PC-3 (cell line): ENCODE measurements at regions not wholly inside any gene's neighbourhood (a gene's known extent, or its start where the extent isn't known, plus 50 kb on each side); places are given as distances from the start of the nearest gene placed in this dataset.

Experiments used
- ATAC-seq: fragments of 200-7000 bp; cut with Tn5 transposase; 2 replicates; pipeline ENCODE4 v1.9.1; 2020; ENCODE audit warnings: mild to moderate bottlenecking, moderate library complexity
- BruUV-seq: library from RNA; stranded (reverse); fragments of 400-500 nt; replicated peaks from 2 replicates; lab custom pipeline; 2021; lab: Mats Ljungman, UMichigan
- CTCF ChIA-PET: fragments of 300-600 bp; sonication (Branson Sonifier 250); formaldehyde crosslinking; loops from one replicate; lab custom pipeline; 2022; ENCODE audit warnings: antibody characterized with exemption; lab: Charles Lee
- POLR2A ChIA-PET: fragments of 300-600 bp; sonication (Branson Sonifier 250); formaldehyde crosslinking; loops from one replicate; lab custom pipeline; 2022; ENCODE audit warnings: antibody characterized with exemption; ENCODE audit not compliant: unreplicated experiment; lab: Charles Lee
- DNase-seq: peaks from one replicate; pipeline ENCODE4 v3.0.0-alpha.2; 2015
- H2AFZ ChIP-seq: fragments of 300-600 bp; sonication (generic); 2 replicates; pipeline ENCODE4 v1.6.0; 2016; ENCODE audit warnings: antibody characterized with exemption, low read length
- H3F3A ChIP-seq: fragments of 300-600 bp; sonication (generic); one replicate; pipeline ENCODE4 v1.6.0; 2017; ENCODE audit warnings: antibody characterized with exemption, low read length, control low read depth, mild to moderate bottlenecking; ENCODE audit not compliant: unreplicated experiment
- H3K27ac ChIP-seq: fragments of 300-600 bp; sonication (generic); 2 replicates; pipeline ENCODE4 v1.5.1; 2016; ENCODE audit warnings: mild to moderate bottlenecking, low read length
- H3K27me3 ChIP-seq: fragments of 300-600 bp; sonication (generic); 2 replicates; pipeline ENCODE4 v1.6.1; 2016; ENCODE audit warnings: low read length, mixed read lengths
- H3K36me3 ChIP-seq: fragments of 300-600 bp; sonication (generic); 2 replicates; pipeline ENCODE4 v1.6.1; 2016; ENCODE audit warnings: low read depth, mixed run types, low read length, mixed read lengths
- H3K4me1 ChIP-seq: fragments of 300-600 bp; sonication (generic); 2 replicates; pipeline ENCODE4 v1.5.1; 2016; ENCODE audit warnings: low read length; ENCODE audit not compliant: insufficient read depth
- H3K4me2 ChIP-seq: fragments of 300-600 bp; sonication (generic); 2 replicates; pipeline ENCODE4 v1.6.0; 2016; ENCODE audit warnings: low read length
- H3K4me3 ChIP-seq: fragments of 300-600 bp; sonication (generic); 2 replicates; pipeline ENCODE4 v1.5.1; 2016; ENCODE audit warnings: mild to moderate bottlenecking, low read length, mixed read lengths
- H3K79me2 ChIP-seq: fragments of 300-600 bp; sonication (generic); 2 replicates; pipeline ENCODE4 v1.6.1; 2017; ENCODE audit warnings: low read length, mixed read lengths
- H3K9ac ChIP-seq: fragments of 300-600 bp; sonication (generic); 2 replicates; pipeline ENCODE4 v1.6.0; 2016; ENCODE audit warnings: mild to moderate bottlenecking, low read length
- H3K9me2 ChIP-seq: fragments of 300-600 bp; sonication (generic); replicated peaks from 2 replicates; pipeline ENCODE4 v1.6.1; 2016; ENCODE audit warnings: mixed run types, low read length, mixed read lengths
- H3K9me3 ChIP-seq: fragments of 300-600 bp; sonication (generic); 2 replicates; pipeline ENCODE4 v1.6.1; 2016; ENCODE audit warnings: low read length, mixed read lengths
- H4K20me1 ChIP-seq: fragments of 300-600 bp; sonication (generic); 2 replicates; pipeline ENCODE4 v1.6.1; 2016; ENCODE audit warnings: low read length, mixed read lengths
- CTCF ChIP-seq: fragments of 300-600 bp; sonication (generic); conservative IDR thresholded peaks from 2 replicates; pipeline ENCODE4 v1.5.1; 2017; ENCODE audit warnings: antibody characterized with exemption, low read depth, mild to moderate bottlenecking, low read length
- EZH2 ChIP-seq: fragments of 300-600 bp; sonication (generic); IDR thresholded peaks from one replicate; pipeline ENCODE4 v1.6.1; 2017; ENCODE audit warnings: antibody characterized with exemption, mild to moderate bottlenecking, low read length; ENCODE audit not compliant: unreplicated experiment
- EZH2phosphoT487 ChIP-seq: fragments of 300-600 bp; sonication (generic); IDR thresholded peaks from 2 replicates; pipeline ENCODE4 v1.6.1; 2018; ENCODE audit warnings: mild to moderate bottlenecking, antibody characterized with exemption, low read length, borderline replicate concordance
- intact Hi-C: fragments of 100-400 bp; cut with micrococcal nuclease; formaldehyde crosslinking; loops from 2 replicates; pipeline ENCODE4 v1.9.0; 2023

GRCh38 chr3:40608091-40608490 is 83.3 kb downstream of the ZNF621 start:
- no peaks in the 10 kb centered on the region for H3K36me3 ChIP-seq

GRCh38 chr3:40613306-40613705 is 88.5 kb downstream of the ZNF621 start:
- ChIA-PET CTCF (no interaction called here), POLR2A (no interaction called here)
- H3K9ac ChIP-seq, result no peak overlapping the region
- no peaks in the 10 kb centered on the region for H3F3A ChIP-seq
- no peaks in the 10 kb centered on the region for H3K36me3 ChIP-seq
- H3K27ac ChIP-seq, result no peak overlapping the region
- no peaks in the 10 kb centered on the region for H3K9me3 ChIP-seq
- no peaks in the 10 kb centered on the region for H4K20me1 ChIP-seq
- DNase-seq (no peak), ATAC-seq (no peak)
- no TSS peak for BruUV-seq
- intact Hi-C loops, result no loop called here
- H2AFZ ChIP-seq, result no peak overlapping the region
- H3K4me2 ChIP-seq, result no peak overlapping the region
- H3K4me3 ChIP-seq, result no peak overlapping the region
- peaks cover 55% of the 10 kb centered on the region for H3K27me3 ChIP-seq
- no peaks in the 10 kb centered on the region for H3K79me2 ChIP-seq
- TF ChIP-seq EZH2 (no peak), CTCF (no peak), EZH2phosphoT487 (no peak)
- H3K4me1 ChIP-seq, result no peaks in the 10 kb centered on the region
- no peaks in the 10 kb centered on the region for H3K9me2 ChIP-seq

More at GRCh38 chr3:40608091-40608490, 83.3 kb downstream of the ZNF621 start:
- no TSS peak for BruUV-seq
- ChIA-PET CTCF (no interaction called here), POLR2A (no interaction called here)
- ATAC-seq (no peak), DNase-seq (no peak)
- Histone ChIP-seq H3K27me3 (peaks cover 23% of the 10 kb centered on the region), H3K79me2 (no peaks in the 10 kb centered on the region), H3F3A (no peaks in the 10 kb centered on the region), H3K4me3 (no peak overlapping the region), H3K4me2 (no peak overlapping the region), H4K20me1 (no peaks in the 10 kb centered on the region), H3K4me1 (no peaks in the 10 kb centered on the region), H3K9me2 (no peaks in the 10 kb centered on the region), H3K27ac (no peak overlapping the region), H2AFZ (no peak overlapping the region), H3K9me3 (no peaks in the 10 kb centered on the region), H3K9ac (no peak overlapping the region)
- TF ChIP-seq CTCF (no peak), EZH2 (no peak), EZH2phosphoT487 (no peak)
- intact Hi-C loops, result no loop called here

- Histone ChIP-seq H3K27me3 (peaks cover 55% of the 10 kb centered on the region), H3K4me1 (peaks cover 6% of the 10 kb centered on the region; the same call in 1 of the 2 replicates), H2AFZ (no peak overlapping the region), H3K4me2 (no peak overlapping the region), H4K20me1 (no peaks in the 10 kb centered on the region), H3K36me3 (no peaks in the 10 kb centered on the region), H3K9ac (no peak overlapping the region), H3K9me2 (no peaks in the 10 kb centered on the region), H3K9me3 (no peaks in the 10 kb centered on the region), H3K27ac (no peak overlapping the region), H3K4me3 (no peak overlapping the region), H3K79me2 (no peaks in the 10 kb centered on the region), H3F3A (no peaks in the 10 kb centered on the region)
- intact Hi-C loops, result no loop called here
- POLR2A ChIA-PET, result no interaction called here
- TF ChIP-seq EZH2phosphoT487 (no peak), CTCF (no peak), EZH2 (no peak)
- CTCF ChIA-PET, result no interaction called here
- DNase-seq (no peak), ATAC-seq (no peak)
- BruUV-seq, result no TSS peak
These were observed 90.6 kb downstream of the ZNF621 start for GRCh38 chr3:40615110-40615915.
